WTC11 (cell line): ENCODE measurements at regions not wholly inside any gene's neighbourhood (a gene's known extent, or its start where the extent isn't known, plus 50 kb on each side); places are given as distances from the start of the nearest gene placed in this dataset.

ENCODE experiments used
- ATAC-seq: fragments of 200-7000 bp; cut with Tn5 transposase; 2 replicates; pipeline ENCODE4 v1.10.0; 2021; ENCODE audit warnings: mild to moderate bottlenecking, moderate library complexity
- CTCF ChIA-PET: fragments of 300-600 bp; sonication (Branson Sonifier 250); formaldehyde crosslinking; loops from one replicate; lab custom pipeline; 2021; ENCODE audit warnings: antibody characterized with exemption; lab: Charles Lee
- POLR2A ChIA-PET: fragments of 350-600 bp; sonication (Branson Sonifier 250); formaldehyde crosslinking; loops from one replicate; lab custom pipeline; 2021; ENCODE audit warnings: antibody characterized with exemption; lab: Charles Lee
- DNase-seq: peaks from one replicate; pipeline ENCODE4 v3.0.0; 2021; ENCODE audit warnings: low spot score
- H3K27ac Mint-ChIP-seq: 2 replicates; pipeline ENCODE4 v1.8.0; 2021; ENCODE audit warnings: mixed read lengths
- H3K27me3 Mint-ChIP-seq: 2 replicates; pipeline ENCODE4 v1.8.0; 2021; ENCODE audit warnings: low read depth, mild to moderate bottlenecking, moderate library complexity, mixed read lengths
- H3K36me3 Mint-ChIP-seq: 2 replicates; pipeline ENCODE4 v1.8.0; 2021; ENCODE audit warnings: mixed read lengths
- H3K4me1 Mint-ChIP-seq: 2 replicates; pipeline ENCODE4 v1.8.0; 2022; ENCODE audit warnings: mixed read lengths
- H3K4me3 Mint-ChIP-seq: 2 replicates; pipeline ENCODE4 v1.8.0; 2021; ENCODE audit warnings: mild to moderate bottlenecking, moderate library complexity, mixed read lengths
- H3K9me3 Mint-ChIP-seq: 2 replicates; pipeline ENCODE4 v1.8.0; 2021; ENCODE audit warnings: mixed read lengths
- CTCF ChIP-seq: fragments of 200-600 bp; IDR thresholded peaks from 2 replicates; pipeline ENCODE4 v1.8.0; 2022; ENCODE audit warnings: antibody characterized with exemption
- E2F1 ChIP-seq: sonication (generic); formaldehyde crosslinking; IDR thresholded peaks from 2 replicates; pipeline ENCODE4 v1.8.0; 2022; ENCODE audit warnings: mild to moderate bottlenecking, missing genetic modification reagents
- ESRRA ChIP-seq: sonication (generic); formaldehyde crosslinking; IDR thresholded peaks from 2 replicates; pipeline ENCODE4 v1.8.1; 2022; ENCODE audit warnings: mild to moderate bottlenecking, missing genetic modification reagents, borderline replicate concordance
- GTF2I ChIP-seq: fragments of 250-450 bp; sonication (Bioruptor Pico); conservative IDR thresholded peaks from 2 replicates; pipeline ENCODE4 v1.4.0; 2021; ENCODE audit warnings: mild to moderate bottlenecking
- IRF1 ChIP-seq: sonication (generic); formaldehyde crosslinking; IDR thresholded peaks from 2 replicates; pipeline ENCODE4 v1.8.0; 2023; ENCODE audit warnings: missing genetic modification reagents
- IRF2 ChIP-seq: sonication (generic); formaldehyde crosslinking; IDR thresholded peaks from 2 replicates; pipeline ENCODE4 v1.8.0; 2022; ENCODE audit warnings: low read depth, missing genetic modification reagents, borderline replicate concordance
- KAT7 ChIP-seq: sonication (generic); formaldehyde crosslinking; IDR thresholded peaks from 2 replicates; pipeline ENCODE4 v1.8.1; 2023; ENCODE audit warnings: missing genetic modification reagents, mild to moderate bottlenecking, borderline replicate concordance
- NFE2L1 ChIP-seq: sonication (generic); formaldehyde crosslinking; IDR thresholded peaks from 2 replicates; pipeline ENCODE4 v1.8.1; 2023; ENCODE audit warnings: missing genetic modification reagents
- NFYB ChIP-seq: sonication (generic); formaldehyde crosslinking; conservative IDR thresholded peaks from 2 replicates; pipeline ENCODE4 v1.8.0; 2022; ENCODE audit warnings: low read depth, missing genetic modification reagents
- NR1H2 ChIP-seq: sonication (generic); formaldehyde crosslinking; IDR thresholded peaks from 2 replicates; pipeline ENCODE4 v1.9.0; 2021; ENCODE audit warnings: mild to moderate bottlenecking, moderate library complexity, missing genetic modification reagents
- RELA ChIP-seq: sonication (generic); formaldehyde crosslinking; IDR thresholded peaks from 2 replicates; pipeline ENCODE4 v1.8.1; 2022; ENCODE audit warnings: missing genetic modification reagents, mild to moderate bottlenecking, borderline replicate concordance
- TP53 ChIP-seq: sonication (generic); formaldehyde crosslinking; IDR thresholded peaks from 2 replicates; pipeline ENCODE4 v1.8.1; 2023; ENCODE audit warnings: mild to moderate bottlenecking, missing genetic modification reagents
- ZBTB43 ChIP-seq: sonication (generic); formaldehyde crosslinking; IDR thresholded peaks from 2 replicates; pipeline ENCODE4 v1.8.1; 2023; ENCODE audit warnings: mild to moderate bottlenecking, missing genetic modification reagents
- ZMAT4 ChIP-seq: fragments of 250-450 bp; sonication (Bioruptor Pico); IDR thresholded peaks from 2 replicates; pipeline ENCODE4 v1.9.0; 2021; ENCODE audit warnings: mild to moderate bottlenecking
- ZNF121 ChIP-seq: sonication (generic); formaldehyde crosslinking; IDR thresholded peaks from 2 replicates; pipeline ENCODE4 v1.8.0; 2023; ENCODE audit warnings: missing genetic modification reagents
- ZNF263 ChIP-seq: sonication (generic); formaldehyde crosslinking; IDR thresholded peaks from 2 replicates; pipeline ENCODE4 v1.8.1; 2022; ENCODE audit warnings: low read depth, mild to moderate bottlenecking, moderate library complexity, missing genetic modification reagents
- ZNF416 ChIP-seq: fragments of 250-450 bp; sonication (Bioruptor Pico); IDR thresholded peaks from 2 replicates; pipeline ENCODE4 v1.9.0; 2021; ENCODE audit warnings: mild to moderate bottlenecking, inconsistent platforms
- ZNF532 ChIP-seq: fragments of 250-450 bp; sonication (Bioruptor Pico); IDR thresholded peaks from 2 replicates; pipeline ENCODE4 v1.9.0; 2021; ENCODE audit warnings: mild to moderate bottlenecking, borderline replicate concordance
- ZSCAN18 ChIP-seq: fragments of 250-450 bp; sonication (Bioruptor Pico); IDR thresholded peaks from 2 replicates; pipeline ENCODE4 v2.1.2; 2022; ENCODE audit warnings: mild to moderate bottlenecking, moderate library complexity
- TF ChIP-seq, protein P1 (sequence below): fragments of 250-450 bp; sonication (Bioruptor Pico); IDR thresholded peaks from 2 replicates; pipeline ENCODE4 v1.8.0; 2021; ENCODE audit warnings: mild to moderate bottlenecking

DNA sequence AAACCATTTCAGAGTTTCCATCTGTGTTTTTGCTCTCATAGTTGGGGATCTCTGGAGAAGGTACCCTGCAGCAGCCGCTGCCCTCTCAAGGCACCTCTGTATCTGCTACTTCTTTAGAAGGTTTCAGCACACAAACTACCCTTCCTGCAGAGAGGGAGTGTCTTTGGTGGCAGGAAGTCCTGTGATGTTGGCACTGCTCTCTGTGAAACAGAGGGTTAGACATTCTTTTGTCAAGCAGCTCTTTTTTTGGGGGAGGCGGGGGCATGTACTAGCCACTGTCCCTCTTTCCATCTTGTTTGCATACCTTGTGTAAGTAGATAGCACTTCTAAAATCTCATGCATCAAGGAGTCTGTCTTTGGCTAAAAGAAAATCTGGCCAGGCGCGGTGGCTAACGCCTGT, 352.6 kb downstream of the BMP4 start (continued):
- TF ChIP-seq CTCF, result no peak
- TF ChIP-seq GTF2I (CRISPR knock-in tag), result no peak

DNA sequence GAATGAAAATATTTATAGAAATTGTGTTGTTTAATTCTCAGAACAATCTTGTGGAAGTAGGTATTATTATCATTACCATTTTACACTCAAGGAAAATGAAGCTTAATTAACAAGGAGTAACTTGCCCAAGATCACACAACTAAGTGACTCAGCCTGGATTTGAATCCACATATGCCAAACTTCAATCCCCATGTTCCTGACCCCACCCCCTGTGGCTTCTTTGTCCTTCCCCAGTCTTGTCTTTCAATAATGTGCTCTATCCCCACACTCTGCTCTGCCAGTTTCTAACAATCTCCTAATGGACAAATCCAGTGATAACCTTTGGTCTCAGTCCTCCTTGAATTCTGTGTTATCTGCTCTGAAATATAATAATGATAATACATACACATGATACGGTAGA, 355.2 kb downstream of the BMP4 start:
- no peak for TF ChIP-seq ZNF263
- no peak for TF ChIP-seq KAT7 (CRISPR knock-in tag)
- TF ChIP-seq ZSCAN18 (CRISPR knock-in tag), result no peak
- TF ChIP-seq IRF1, result no peak
- TF ChIP-seq IRF2 (CRISPR knock-in tag), result no peak
- no peak for TF ChIP-seq ZMAT4
- no peak for TF ChIP-seq ESRRA (CRISPR knock-in tag)
- TF ChIP-seq ZNF416 (CRISPR knock-in tag), result no peak
- TF ChIP-seq TP53 (CRISPR knock-in tag), result no peak
- no peak for TF ChIP-seq NFE2L1
- TF ChIP-seq, protein P1, sequence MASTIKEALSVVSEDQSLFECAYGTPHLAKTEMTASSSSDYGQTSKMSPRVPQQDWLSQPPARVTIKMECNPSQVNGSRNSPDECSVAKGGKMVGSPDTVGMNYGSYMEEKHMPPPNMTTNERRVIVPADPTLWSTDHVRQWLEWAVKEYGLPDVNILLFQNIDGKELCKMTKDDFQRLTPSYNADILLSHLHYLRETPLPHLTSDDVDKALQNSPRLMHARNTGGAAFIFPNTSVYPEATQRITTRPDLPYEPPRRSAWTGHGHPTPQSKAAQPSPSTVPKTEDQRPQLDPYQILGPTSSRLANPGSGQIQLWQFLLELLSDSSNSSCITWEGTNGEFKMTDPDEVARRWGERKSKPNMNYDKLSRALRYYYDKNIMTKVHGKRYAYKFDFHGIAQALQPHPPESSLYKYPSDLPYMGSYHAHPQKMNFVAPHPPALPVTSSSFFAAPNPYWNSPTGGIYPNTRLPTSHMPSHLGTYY (CRISPR knock-in tag), result no peak
- CTCF ChIA-PET, result no interaction called here
- Mint-ChIP-seq H3K27me3 (no peaks in the 10 kb centered on the region; the same call in 1 of the 2 replicates), H3K4me1 (peaks cover 28% of the 10 kb centered on the region), H3K27ac (no peak overlapping the region), H3K4me3 (no peak overlapping the region), H3K9me3 (no peaks in the 10 kb centered on the region), H3K36me3 (no peaks in the 10 kb centered on the region)
- DNase-seq, result no peak
- POLR2A ChIA-PET, result no interaction called here
- peak; percentile 56 for ATAC-seq

GRCh38 chr14:53599221-53599945, 357.2 kb downstream of the BMP4 start:
- CTCF ChIA-PET, result no interaction called here
- TF ChIP-seq TP53 (CRISPR knock-in tag) (no peak), NR1H2 (CRISPR knock-in tag) (no peak), RELA (no peak), ZBTB43 (CRISPR knock-in tag) (no peak), ZNF532 (no peak), E2F1 (CRISPR knock-in tag) (no peak), NFYB (no peak), ZNF121 (CRISPR knock-in tag) (no peak)

More at GRCh38 chr14:53599221-53599945, 357.2 kb downstream of the BMP4 start:
- peak overlapping the region; percentile 67; the same call in 1 of the 2 replicates for H3K27ac Mint-ChIP-seq
- POLR2A ChIA-PET, result no interaction called here
- DNase-seq (no peak), ATAC-seq (peak; percentile 46; the same call in 1 of the 2 replicates)
- peaks cover 28% of the 10 kb centered on the region for H3K4me1 Mint-ChIP-seq
- peaks cover 3% of the 10 kb centered on the region; the same call in 1 of the 2 replicates for H3K36me3 Mint-ChIP-seq
- no peak overlapping the region for H3K4me3 Mint-ChIP-seq
- peaks cover 10% of the 10 kb centered on the region for H3K9me3 Mint-ChIP-seq
- no peaks in the 10 kb centered on the region; the same call in 1 of the 2 replicates for H3K27me3 Mint-ChIP-seq
